GM19025 (cell line): ENCODE measurements at regions not wholly inside any gene's neighbourhood (a gene's known extent, or its start where the extent isn't known, plus 50 kb on each side); places are given as distances from the start of the nearest gene placed in this dataset.
A peak's percentile ranks its signal among the peaks of the same experiment; 100 is the strongest.

Experiments used
- ATAC-seq: cut with Tn5 transposase; IDR thresholded peaks from one replicate; pipeline ENCODE4 v1.9.1; 2021; ENCODE audit warnings: mild to moderate bottlenecking, low read depth, moderate library complexity; ENCODE audit not compliant: unreplicated experiment

- no peak for ATAC-seq
Measured at GRCh38 chrX:38886112-38886511, 84.9 kb downstream of the MID1IP1 start.

GRCh38 chrX:38887222-38887621 is 86.0 kb downstream of the MID1IP1 start:
- no peak for ATAC-seq

GRCh38 chrX:38890326-38890725 is 89.1 kb downstream of the MID1IP1 start:
- no peak for ATAC-seq

GRCh38 chrX:38890963-38891362 is 89.7 kb downstream of the MID1IP1 start:
- ATAC-seq = no peak

GRCh38 chrX:38891641-38892413 is 90.6 kb downstream of the MID1IP1 start:
- ATAC-seq = peak; percentile 87

- no peak for ATAC-seq
Measured at GRCh38 chrX:38893441-38893840, 92.2 kb downstream of the MID1IP1 start.

- ATAC-seq = no peak
Measured at GRCh38 chrX:38895775-38896174, 94.5 kb downstream of the MID1IP1 start.

- peak; percentile 80 for ATAC-seq
Measured at GRCh38 chrX:38896724-38897298, 95.6 kb downstream of the MID1IP1 start.

GRCh38 chrX:38898261-38898660 is 97.0 kb downstream of the MID1IP1 start:
- ATAC-seq = no peak

GRCh38 chrX:38899650-38900049 is 98.4 kb downstream of the MID1IP1 start:
- no peak for ATAC-seq

- ATAC-seq = no peak
Measured at GRCh38 chrX:38900719-38901118, 99.5 kb downstream of the MID1IP1 start.

GRCh38 chrX:38902972-38903492 is 101.8 kb downstream of the MID1IP1 start:
- no peak for ATAC-seq

- no peak for ATAC-seq
Measured at GRCh38 chrX:38916801-38917200, 115.5 kb downstream of the MID1IP1 start.

GRCh38 chrX:38917954-38918353 is 116.7 kb downstream of the MID1IP1 start:
- ATAC-seq = no peak

GRCh38 chrX:38919202-38919601 is 117.9 kb downstream of the MID1IP1 start:
- no peak for ATAC-seq

- ATAC-seq = no peak
Measured at GRCh38 chrX:38919853-38920528, 118.7 kb downstream of the MID1IP1 start.

GRCh38 chrX:38923451-38923969 is 122.3 kb downstream of the MID1IP1 start:
- ATAC-seq = peak; percentile 64

- no peak for ATAC-seq
Measured at GRCh38 chrX:38927592-38927991, 126.3 kb downstream of the MID1IP1 start.

- no peak for ATAC-seq
Measured at GRCh38 chrX:38929966-38930421, 128.7 kb downstream of the MID1IP1 start.

GRCh38 chrX:38930474-38930873 is 129.2 kb downstream of the MID1IP1 start:
- ATAC-seq = no peak

- ATAC-seq = no peak
Measured at GRCh38 chrX:38935561-38935960, 134.3 kb downstream of the MID1IP1 start.
